GM12874 (cell line): ENCODE measurements at regions not wholly inside any gene's neighbourhood (a gene's known extent, or its start where the extent isn't known, plus 50 kb on each side); places are given as distances from the start of the nearest gene placed in this dataset.

Experiments used
- TF ChIP-seq, protein P1 (sequence below): IDR thresholded peaks from 2 replicates; pipeline ENCODE4 v1.5.1; 2011; ENCODE audit warnings: low read depth, mild to moderate bottlenecking, control low read depth, low read length, moderate library complexity; ENCODE audit not compliant: insufficient read depth

DNA sequence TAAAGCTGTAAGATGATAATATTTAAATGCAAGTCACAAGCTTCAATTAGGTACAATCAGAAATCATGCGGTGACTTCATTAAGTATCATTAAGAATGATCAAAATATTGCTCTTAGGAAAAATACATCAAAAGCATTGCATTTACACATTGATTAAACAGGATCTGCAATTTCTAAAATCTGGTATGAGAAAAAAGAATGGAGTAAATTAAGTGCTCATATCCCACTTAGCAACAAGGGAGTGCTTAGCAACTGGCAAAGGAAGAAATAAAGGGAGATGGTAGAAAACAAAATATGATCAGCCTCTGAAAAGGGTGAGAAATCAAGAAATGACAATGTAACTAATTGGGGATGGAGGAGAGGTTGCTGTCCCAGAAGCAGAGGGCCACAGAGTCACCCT, 1918.2 kb upstream of the PIK3C3 start:
- TF ChIP-seq, protein P1, sequence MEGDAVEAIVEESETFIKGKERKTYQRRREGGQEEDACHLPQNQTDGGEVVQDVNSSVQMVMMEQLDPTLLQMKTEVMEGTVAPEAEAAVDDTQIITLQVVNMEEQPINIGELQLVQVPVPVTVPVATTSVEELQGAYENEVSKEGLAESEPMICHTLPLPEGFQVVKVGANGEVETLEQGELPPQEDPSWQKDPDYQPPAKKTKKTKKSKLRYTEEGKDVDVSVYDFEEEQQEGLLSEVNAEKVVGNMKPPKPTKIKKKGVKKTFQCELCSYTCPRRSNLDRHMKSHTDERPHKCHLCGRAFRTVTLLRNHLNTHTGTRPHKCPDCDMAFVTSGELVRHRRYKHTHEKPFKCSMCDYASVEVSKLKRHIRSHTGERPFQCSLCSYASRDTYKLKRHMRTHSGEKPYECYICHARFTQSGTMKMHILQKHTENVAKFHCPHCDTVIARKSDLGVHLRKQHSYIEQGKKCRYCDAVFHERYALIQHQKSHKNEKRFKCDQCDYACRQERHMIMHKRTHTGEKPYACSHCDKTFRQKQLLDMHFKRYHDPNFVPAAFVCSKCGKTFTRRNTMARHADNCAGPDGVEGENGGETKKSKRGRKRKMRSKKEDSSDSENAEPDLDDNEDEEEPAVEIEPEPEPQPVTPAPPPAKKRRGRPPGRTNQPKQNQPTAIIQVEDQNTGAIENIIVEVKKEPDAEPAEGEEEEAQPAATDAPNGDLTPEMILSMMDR, result no peak

- TF ChIP-seq, protein P1, result no peak
These were observed 1919.1 kb upstream of the PIK3C3 start for GRCh38 chr18:40035966-40036365.

GRCh38 chr18:40032076-40032475, 1923.0 kb upstream of the PIK3C3 start:
- TF ChIP-seq, protein P1, result no peak

- TF ChIP-seq, protein P1, result no peak
These were observed 1923.6 kb upstream of the PIK3C3 start for GRCh38 chr18:40031435-40031834.

DNA sequence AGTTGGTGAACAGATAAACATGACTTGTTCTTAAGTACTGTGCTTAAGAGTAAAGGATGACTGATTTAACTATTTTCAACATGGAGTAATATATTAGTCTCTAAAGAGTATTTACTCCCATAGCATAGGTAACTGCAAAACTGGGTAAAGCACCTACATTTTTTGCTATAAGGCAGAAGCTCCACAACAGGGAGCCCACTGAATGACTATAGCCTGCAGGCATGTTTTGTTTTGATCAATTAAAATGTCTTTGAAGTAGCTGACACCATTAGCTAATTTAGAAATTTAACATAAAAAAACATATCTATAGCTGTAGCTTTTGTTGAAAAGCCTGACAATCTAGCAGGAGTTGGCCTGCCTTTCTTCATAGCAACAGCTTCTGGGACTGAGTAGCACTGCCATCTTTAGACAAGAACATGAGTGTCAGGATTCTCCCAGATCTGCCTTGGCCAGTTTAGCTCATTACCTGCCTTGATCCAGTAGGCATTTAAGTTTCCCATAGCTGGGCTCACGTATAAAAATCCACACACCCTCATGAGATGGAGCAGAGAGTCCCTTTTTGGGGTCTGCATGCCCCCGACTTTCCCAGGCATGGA, 1935.1 kb upstream of the PIK3C3 start:
- TF ChIP-seq, protein P1, result no peak

- TF ChIP-seq, protein P1, result no peak
These were observed 1936.8 kb upstream of the PIK3C3 start for GRCh38 chr18:40018266-40018665.

DNA sequence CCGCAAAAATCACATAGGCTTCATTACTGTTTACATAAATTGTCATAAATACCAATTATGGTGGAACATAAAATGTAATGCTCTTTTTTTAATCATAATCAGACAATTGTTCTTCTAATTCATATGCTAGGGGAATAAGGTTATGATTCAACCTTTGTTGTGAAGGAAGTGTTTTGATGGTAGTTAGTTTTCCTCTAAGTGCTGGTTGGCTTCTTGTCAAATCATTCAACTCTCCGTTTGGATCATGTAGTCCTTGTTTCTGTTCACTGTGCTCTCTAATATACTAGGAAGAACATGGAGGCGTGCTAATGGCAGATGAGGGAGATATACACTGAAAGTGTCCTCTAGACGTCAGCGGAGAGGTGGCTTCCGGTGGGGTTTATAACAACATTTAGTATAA, 1938.0 kb upstream of the PIK3C3 start:
- TF ChIP-seq, protein P1, result no peak
